ENCODE measurements at regions not wholly inside any gene's neighbourhood (a gene's known extent, or its start where the extent isn't known, plus 50 kb on each side); places are given as distances from the start of the nearest gene placed in this dataset.

DNA sequence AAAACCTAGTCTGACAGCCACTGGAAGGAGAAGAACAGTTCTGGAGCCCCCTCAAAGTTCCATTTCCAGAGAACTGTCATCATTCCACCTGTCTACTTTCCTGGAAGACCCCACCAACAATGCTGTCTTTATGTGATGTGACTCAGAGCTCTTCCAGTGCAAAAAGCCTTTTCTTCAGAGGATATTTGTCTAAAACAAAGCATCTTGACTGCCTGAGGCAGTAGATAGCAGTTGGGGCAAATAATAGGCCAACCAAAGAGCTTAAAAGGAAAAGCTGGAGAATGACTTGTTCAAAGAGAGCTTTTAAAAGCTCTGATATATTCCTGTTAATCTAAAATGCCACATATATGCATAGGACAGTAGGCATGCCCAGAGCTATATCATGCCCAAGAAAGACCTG, 62.6 kb downstream of the MIS18A start:
- Histone ChIP-seq H3K36me3 (ENCODE audit: control insufficient read depth in 2 of 2, insufficient read depth in 2 of 2, low read length in 1 of 2) (no peaks in the 10 kb centered on the region), H3K4me1 (ENCODE audit: control insufficient read depth in 2 of 2, insufficient read depth in 2 of 2, low read length in 2 of 2) (no peaks in the 10 kb centered on the region), H3K27ac (ENCODE audit: low read depth in 1 of 2, low read length in 1 of 2) (no peak overlapping the region), H3K4me3 (ENCODE audit: low read length in 2 of 2) (no peak overlapping the region), H3K9me3 (ENCODE audit: control insufficient read depth in 2 of 2, insufficient read depth in 1 of 2, low read length in 1 of 2) (peaks cover 1 to 9% of the 10 kb centered on the region in 2 donors), H3K27me3 (ENCODE audit: control insufficient read depth in 2 of 2, insufficient read depth in 1 of 2, low read length in 1 of 2) (no peaks in the 10 kb centered on the region)
- DNase-seq (ENCODE audit: low read depth in 6 of 9, low spot score in 9 of 9) = no peak

DNA sequence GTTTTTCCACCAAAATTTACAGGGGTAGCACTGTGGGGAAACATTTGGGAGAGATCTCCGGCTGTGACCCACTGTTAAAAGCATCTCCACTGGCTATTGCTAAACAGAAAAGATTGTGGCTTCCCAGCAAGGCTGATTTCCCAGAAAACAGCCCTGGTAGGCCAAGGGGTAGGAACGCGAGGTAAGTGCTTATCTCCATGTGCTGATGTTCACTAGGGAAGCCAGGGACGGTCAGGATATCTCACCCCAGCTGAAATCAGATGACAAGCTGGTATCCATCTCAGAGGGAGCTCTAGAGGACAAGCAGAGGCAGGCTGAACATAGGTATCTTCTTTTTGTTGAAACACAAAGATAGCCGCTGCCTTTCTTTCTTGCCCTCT, 63.6 kb downstream of the MIS18A start:
- H3K27ac ChIP-seq (ENCODE audit: low read depth in 1 of 2, low read length in 1 of 2) = no peak overlapping the region
- H3K4me3 ChIP-seq (ENCODE audit: low read length in 2 of 2) = no peak overlapping the region
- H3K36me3 ChIP-seq (ENCODE audit: control insufficient read depth in 2 of 2, insufficient read depth in 2 of 2, low read length in 1 of 2) = no peaks in the 10 kb centered on the region
- peaks cover 1 to 9% of the 10 kb centered on the region in 2 donors for H3K9me3 ChIP-seq (ENCODE audit: control insufficient read depth in 2 of 2, insufficient read depth in 1 of 2, low read length in 1 of 2)
- no peak for DNase-seq (ENCODE audit: low read depth in 6 of 9, low spot score in 9 of 9)
- no peaks in the 10 kb centered on the region for H3K27me3 ChIP-seq (ENCODE audit: control insufficient read depth in 2 of 2, insufficient read depth in 1 of 2, low read length in 1 of 2)
- WGBS = 86% methylated on average over 5 of the region's 5 CpGs
- H3K4me1 ChIP-seq (ENCODE audit: control insufficient read depth in 2 of 2, insufficient read depth in 2 of 2, low read length in 2 of 2) = no peaks in the 10 kb centered on the region

DNA sequence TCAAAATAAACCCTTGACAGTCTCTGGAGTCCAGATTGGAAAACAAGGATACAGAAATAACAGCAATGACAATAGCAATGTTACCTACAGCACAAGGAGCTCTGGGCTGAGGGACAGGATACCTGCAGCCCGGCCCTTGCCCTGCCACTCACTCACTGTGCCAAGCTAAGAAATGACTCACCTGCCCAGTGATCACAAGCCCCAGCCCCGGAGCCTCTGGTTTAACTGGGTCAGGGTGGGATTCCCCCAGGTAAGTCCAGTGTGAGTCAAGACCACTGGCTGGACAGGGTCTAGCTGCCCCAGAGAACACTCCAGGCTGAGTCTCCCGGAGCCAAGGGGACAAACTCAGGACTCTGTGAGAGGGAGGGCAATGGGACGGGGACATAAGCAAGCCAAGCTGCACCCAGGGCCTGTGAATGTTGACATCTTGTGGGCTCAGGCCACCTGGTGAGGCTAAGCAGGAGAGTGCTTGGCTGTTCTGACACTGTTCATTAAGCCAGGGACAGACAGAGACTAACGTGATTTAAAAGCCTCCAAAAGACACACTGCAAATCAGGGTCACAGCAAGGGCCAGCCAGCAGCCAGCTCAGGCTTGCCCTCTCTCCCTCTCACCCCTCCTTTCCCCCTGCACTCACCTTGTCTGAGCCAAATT, 64.1 kb downstream of the MIS18A start:
- H3K9me3 ChIP-seq (ENCODE audit: control insufficient read depth in 2 of 2, insufficient read depth in 1 of 2, low read length in 1 of 2) = peaks cover 1 to 9% of the 10 kb centered on the region in 2 donors
- H3K27ac ChIP-seq (ENCODE audit: low read depth in 1 of 2, low read length in 1 of 2) = no peak overlapping the region
- WGBS = 80% methylated on average over 5 of the region's 5 CpGs
- H3K36me3 ChIP-seq (ENCODE audit: control insufficient read depth in 2 of 2, insufficient read depth in 2 of 2, low read length in 1 of 2) = no peaks in the 10 kb centered on the region
- no peak for DNase-seq (ENCODE audit: low read depth in 6 of 9, low spot score in 9 of 9)
- no peaks in the 10 kb centered on the region for H3K4me1 ChIP-seq (ENCODE audit: control insufficient read depth in 2 of 2, insufficient read depth in 2 of 2, low read length in 2 of 2)
- no peaks in the 10 kb centered on the region for H3K27me3 ChIP-seq (ENCODE audit: control insufficient read depth in 2 of 2, insufficient read depth in 1 of 2, low read length in 1 of 2)
- H3K4me3 ChIP-seq (ENCODE audit: low read length in 2 of 2) = no peak overlapping the region

DNA sequence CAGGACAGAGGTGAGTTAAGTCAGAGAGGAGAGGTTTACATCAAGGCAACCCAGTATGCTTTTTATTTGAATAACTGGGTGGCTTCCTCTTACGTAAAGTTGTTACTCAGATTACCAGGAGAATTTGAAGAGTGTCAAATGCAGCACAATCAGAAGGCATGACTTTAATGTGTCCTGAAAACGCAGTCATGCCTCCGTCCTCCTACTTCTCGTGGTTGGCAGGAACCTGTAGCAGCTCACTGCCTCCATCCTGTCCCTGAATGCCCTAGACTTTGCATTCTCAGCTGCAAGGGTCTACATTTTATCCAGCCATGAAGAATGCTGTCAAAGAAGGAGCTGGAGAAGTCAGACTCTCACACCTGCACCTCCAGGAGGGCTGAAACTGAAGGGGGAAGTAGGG, 66.7 kb downstream of the MIS18A start:
- WGBS = 90% methylated on average over 4 of the region's 4 CpGs

DNA sequence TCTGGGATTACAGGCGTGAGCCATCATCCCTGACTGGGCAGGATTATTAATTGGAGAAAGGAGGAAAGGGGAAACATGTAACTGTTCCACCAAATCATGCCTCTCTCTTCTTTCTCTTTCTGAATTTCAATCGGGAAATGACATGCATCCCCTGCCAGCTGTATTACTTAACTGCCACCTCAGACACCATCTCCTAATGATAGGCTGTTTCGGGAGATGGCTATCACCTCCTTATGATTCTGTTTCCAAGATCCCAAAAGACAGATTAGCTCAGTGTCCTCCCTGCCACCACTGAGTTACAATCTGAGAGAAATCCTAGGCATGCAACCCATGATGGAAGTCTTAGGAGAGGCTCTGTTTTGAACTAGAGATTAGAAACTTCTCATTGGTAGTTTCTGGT, 67.5 kb downstream of the MIS18A start:
- Histone ChIP-seq H3K4me3 (ENCODE audit: low read length in 2 of 2) (no peak overlapping the region), H3K36me3 (ENCODE audit: control insufficient read depth in 2 of 2, insufficient read depth in 2 of 2, low read length in 1 of 2) (no peaks in the 10 kb centered on the region), H3K27me3 (ENCODE audit: control insufficient read depth in 2 of 2, insufficient read depth in 1 of 2, low read length in 1 of 2) (no peaks in the 10 kb centered on the region), H3K4me1 (ENCODE audit: control insufficient read depth in 2 of 2, insufficient read depth in 2 of 2, low read length in 2 of 2) (no peaks in the 10 kb centered on the region), H3K9me3 (ENCODE audit: control insufficient read depth in 2 of 2, insufficient read depth in 1 of 2, low read length in 1 of 2) (peaks cover 1 to 9% of the 10 kb centered on the region in 2 donors), H3K27ac (ENCODE audit: low read depth in 1 of 2, low read length in 1 of 2) (no peak overlapping the region)
- no peak for DNase-seq (ENCODE audit: low read depth in 6 of 9, low spot score in 9 of 9)
- WGBS = 94% methylated on average over 3 of the region's 3 CpGs

More for the DNA sequence above, 66.7 kb downstream of the MIS18A start:
- H3K9me3 ChIP-seq (ENCODE audit: control insufficient read depth in 2 of 2, insufficient read depth in 1 of 2, low read length in 1 of 2) = peaks cover 1 to 9% of the 10 kb centered on the region in 2 donors
- H3K27ac ChIP-seq (ENCODE audit: low read depth in 1 of 2, low read length in 1 of 2) = no peak overlapping the region
- H3K27me3 ChIP-seq (ENCODE audit: control insufficient read depth in 2 of 2, insufficient read depth in 1 of 2, low read length in 1 of 2) = no peaks in the 10 kb centered on the region
- H3K4me3 ChIP-seq (ENCODE audit: low read length in 2 of 2) = no peak overlapping the region
- H3K4me1 ChIP-seq (ENCODE audit: control insufficient read depth in 2 of 2, insufficient read depth in 2 of 2, low read length in 2 of 2) = no peaks in the 10 kb centered on the region
- DNase-seq (ENCODE audit: low read depth in 6 of 9, low spot score in 9 of 9) = no peak
- no peaks in the 10 kb centered on the region for H3K36me3 ChIP-seq (ENCODE audit: control insufficient read depth in 2 of 2, insufficient read depth in 2 of 2, low read length in 1 of 2)

DNA sequence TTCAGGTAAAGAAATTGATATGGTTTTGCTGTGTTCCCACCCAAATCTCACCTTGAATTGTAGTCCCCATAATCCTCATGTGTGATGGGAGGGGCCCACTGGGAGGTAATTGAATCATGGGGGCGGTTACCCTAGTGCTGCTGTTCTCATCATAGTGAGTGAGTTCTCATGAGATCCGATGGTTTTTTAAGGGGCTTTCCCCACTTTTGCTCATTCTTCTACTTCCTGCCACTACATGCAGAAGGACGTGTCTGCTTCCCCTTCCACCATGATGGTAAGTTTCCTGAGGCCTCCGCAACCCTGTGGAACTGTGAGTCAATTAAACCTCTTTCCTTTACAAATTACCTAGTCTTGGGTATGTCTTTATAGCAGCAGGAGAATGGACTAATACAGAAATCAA, 69.3 kb downstream of the MIS18A start:
- peaks cover under 1 to 1% of the 10 kb centered on the region in 2 donors for H3K9me3 ChIP-seq (ENCODE audit: control insufficient read depth in 2 of 2, insufficient read depth in 1 of 2, low read length in 1 of 2)
- H3K27ac ChIP-seq (ENCODE audit: low read depth in 1 of 2, low read length in 1 of 2) = no peak overlapping the region
- WGBS = 79% methylated on average over 4 of the region's 4 CpGs
- no peaks in the 10 kb centered on the region for H3K36me3 ChIP-seq (ENCODE audit: control insufficient read depth in 2 of 2, insufficient read depth in 2 of 2, low read length in 1 of 2)
- H3K27me3 ChIP-seq (ENCODE audit: control insufficient read depth in 2 of 2, insufficient read depth in 1 of 2, low read length in 1 of 2) = no peaks in the 10 kb centered on the region
- DNase-seq (ENCODE audit: low read depth in 6 of 9, low spot score in 9 of 9) = no peak
- H3K4me1 ChIP-seq (ENCODE audit: control insufficient read depth in 2 of 2, insufficient read depth in 2 of 2, low read length in 2 of 2) = no peaks in the 10 kb centered on the region
- H3K4me3 ChIP-seq (ENCODE audit: low read length in 2 of 2) = no peak overlapping the region

DNA sequence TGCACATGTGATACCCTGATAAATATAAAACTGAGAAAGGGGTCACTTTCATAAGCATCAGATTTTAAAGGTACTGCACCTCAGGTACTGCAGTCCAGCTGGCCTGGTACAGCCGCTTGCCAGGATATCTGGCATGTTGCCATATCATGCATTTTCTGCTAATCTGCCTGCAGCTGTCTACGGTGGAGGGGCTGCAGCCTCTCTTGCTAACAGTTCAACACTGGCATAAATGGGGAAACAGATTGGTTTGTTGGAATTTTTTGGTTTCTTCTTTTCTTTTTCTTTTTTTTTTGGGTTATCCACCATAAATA, 71.5 kb downstream of the MIS18A start:
- H3K27me3 ChIP-seq (ENCODE audit: control insufficient read depth in 2 of 2, insufficient read depth in 1 of 2, low read length in 1 of 2) = no peaks in the 10 kb centered on the region
- no peaks in the 10 kb centered on the region for H3K36me3 ChIP-seq (ENCODE audit: control insufficient read depth in 2 of 2, insufficient read depth in 2 of 2, low read length in 1 of 2)
- 89% methylated on average over 2 of the region's 2 CpGs for WGBS
- no peak for DNase-seq (ENCODE audit: low read depth in 6 of 9, low spot score in 9 of 9)
- H3K9me3 ChIP-seq (ENCODE audit: control insufficient read depth in 2 of 2, insufficient read depth in 1 of 2, low read length in 1 of 2) = no peaks in the 10 kb centered on the region
- no peak overlapping the region for H3K4me3 ChIP-seq (ENCODE audit: low read length in 2 of 2)
- H3K27ac ChIP-seq (ENCODE audit: low read depth in 1 of 2, low read length in 1 of 2) = no peak overlapping the region
- H3K4me1 ChIP-seq (ENCODE audit: control insufficient read depth in 2 of 2, insufficient read depth in 2 of 2, low read length in 2 of 2) = no peaks in the 10 kb centered on the region

DNA sequence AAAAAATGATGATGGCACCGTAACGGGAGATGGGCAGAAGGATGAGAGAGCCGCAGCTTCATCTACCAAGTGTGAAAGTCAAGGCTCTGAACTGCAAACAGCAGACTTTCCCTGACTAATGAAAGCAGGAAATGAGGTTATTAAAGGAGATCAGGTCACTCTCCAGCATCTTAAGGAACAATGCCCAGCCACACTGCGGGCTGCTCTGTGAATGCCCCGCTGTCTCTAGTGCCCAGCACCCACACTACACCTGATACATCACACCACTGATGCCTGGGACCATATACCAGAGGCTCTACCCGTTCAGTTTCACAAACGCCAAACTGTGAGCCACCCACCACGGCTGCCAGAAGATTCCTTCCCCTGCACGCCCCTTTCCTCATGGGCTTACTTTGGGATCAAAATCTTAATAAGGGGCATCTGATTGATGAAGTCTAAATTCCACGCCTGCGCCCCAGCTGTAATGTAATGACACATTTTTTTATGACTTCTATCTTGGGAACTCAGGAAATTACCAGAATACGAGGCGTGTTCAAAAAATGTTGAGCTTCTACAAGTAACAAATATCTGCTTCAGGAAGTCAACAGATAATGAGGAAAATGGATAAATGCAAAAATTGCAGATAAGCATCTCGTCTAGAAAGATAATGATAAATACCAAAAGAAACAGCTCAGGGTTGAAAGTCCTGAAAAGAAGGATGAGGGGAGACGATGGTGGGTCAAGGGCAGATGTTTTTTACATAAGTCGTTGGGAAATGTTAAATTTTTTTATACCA, 72.0 kb downstream of the MIS18A start:
- H3K4me1 ChIP-seq (ENCODE audit: control insufficient read depth in 2 of 2, insufficient read depth in 2 of 2, low read length in 2 of 2) = no peaks in the 10 kb centered on the region
- H3K4me3 ChIP-seq (ENCODE audit: low read length in 2 of 2) = no peak overlapping the region
- H3K9me3 ChIP-seq (ENCODE audit: control insufficient read depth in 2 of 2, insufficient read depth in 1 of 2, low read length in 1 of 2) = no peaks in the 10 kb centered on the region
- DNase-seq (ENCODE audit: low read depth in 6 of 9, low spot score in 9 of 9) = no peak
- no peaks in the 10 kb centered on the region for H3K36me3 ChIP-seq (ENCODE audit: control insufficient read depth in 2 of 2, insufficient read depth in 2 of 2, low read length in 1 of 2)
- no peak overlapping the region for H3K27ac ChIP-seq (ENCODE audit: low read depth in 1 of 2, low read length in 1 of 2)
- 91% methylated on average over 16 of the region's 16 CpGs for WGBS
- H3K27me3 ChIP-seq (ENCODE audit: control insufficient read depth in 2 of 2, insufficient read depth in 1 of 2, low read length in 1 of 2) = no peaks in the 10 kb centered on the region

DNA sequence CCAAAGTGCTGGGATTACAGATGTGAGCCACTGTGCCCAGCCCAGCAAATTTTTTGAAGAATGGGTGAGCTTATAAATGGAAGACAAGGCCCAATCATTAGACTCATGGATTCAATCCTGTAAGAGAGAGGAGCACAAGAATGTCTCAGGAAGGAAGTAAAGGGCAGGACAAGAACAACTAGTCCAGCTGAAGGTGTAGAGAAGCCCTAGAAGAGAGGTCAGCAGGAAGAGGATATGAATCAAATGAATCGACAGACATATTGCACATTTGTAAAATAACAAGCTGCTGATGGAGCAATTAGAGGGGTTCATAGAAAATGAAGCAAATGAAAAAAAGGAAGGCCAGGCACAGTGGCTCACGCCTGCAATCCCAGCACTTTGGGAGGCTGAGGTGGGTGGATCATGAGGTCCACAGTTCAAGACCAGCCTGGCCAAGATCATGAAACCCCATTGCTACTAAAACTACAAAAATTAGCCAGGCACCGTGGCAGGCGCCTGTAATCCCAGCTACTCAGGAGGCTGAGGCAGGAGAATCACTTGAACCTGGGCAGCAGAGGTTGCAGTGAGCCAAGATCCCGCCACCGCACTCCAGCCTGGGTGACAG, 74.9 kb downstream of the MIS18A start:
- no peaks in the 10 kb centered on the region for H3K36me3 ChIP-seq (ENCODE audit: control insufficient read depth in 2 of 2, insufficient read depth in 2 of 2, low read length in 1 of 2)
- H3K9me3 ChIP-seq (ENCODE audit: control insufficient read depth in 2 of 2, insufficient read depth in 1 of 2, low read length in 1 of 2) = no peaks in the 10 kb centered on the region
- no peaks in the 10 kb centered on the region for H3K4me1 ChIP-seq (ENCODE audit: control insufficient read depth in 2 of 2, insufficient read depth in 2 of 2, low read length in 2 of 2)
- H3K27me3 ChIP-seq (ENCODE audit: control insufficient read depth in 2 of 2, insufficient read depth in 1 of 2, low read length in 1 of 2) = no peaks in the 10 kb centered on the region
- 93% methylated on average over 6 of the region's 6 CpGs for WGBS
- H3K27ac ChIP-seq (ENCODE audit: low read depth in 1 of 2, low read length in 1 of 2) = no peak overlapping the region
- no peak overlapping the region for H3K4me3 ChIP-seq (ENCODE audit: low read length in 2 of 2)
- DNase-seq (ENCODE audit: low read depth in 6 of 9, low spot score in 9 of 9) = no peak
